Effector memory CD4-positive, alpha-beta T cell (primary cell): ENCODE measurements at regions not wholly inside any gene's neighbourhood (a gene's known extent, or its start where the extent isn't known, plus 50 kb on each side); places are given as distances from the start of the nearest gene placed in this dataset.

Experiments
- DNase-seq, 3 donors: peaks; one replicate each; pipeline ENCODE4 v3.0.0-alpha.2; 2020
- H3K27ac ChIP-seq: 2 replicates; pipeline ENCODE4 v1.7.0; 2013; ENCODE audit warnings: mild to moderate bottlenecking, low read length, moderate library complexity; ENCODE audit not compliant: insufficient read depth, poor library complexity, severe bottlenecking
- H3K27me3 ChIP-seq: replicated peaks from 2 replicates; pipeline ENCODE4 v1.7.0; 2013; ENCODE audit warnings: mild to moderate bottlenecking, low read length; ENCODE audit not compliant: insufficient read depth, control insufficient read depth, poor library complexity, severe bottlenecking
- H3K36me3 ChIP-seq: 2 replicates; pipeline ENCODE4 v1.7.0; 2013; ENCODE audit warnings: mild to moderate bottlenecking, low read length, moderate library complexity; ENCODE audit not compliant: control insufficient read depth, insufficient read depth
- H3K4me1 ChIP-seq: 2 replicates; pipeline ENCODE4 v1.7.0; 2013; ENCODE audit warnings: low read length, mild to moderate bottlenecking; ENCODE audit not compliant: control insufficient read depth, insufficient read depth, poor library complexity, severe bottlenecking
- H3K4me3 ChIP-seq: 2 replicates; pipeline ENCODE4 v1.7.0; 2013; ENCODE audit warnings: low read length, low read depth, mild to moderate bottlenecking; ENCODE audit not compliant: insufficient read depth, poor library complexity, severe bottlenecking
- H3K9me3 ChIP-seq: 2 replicates; pipeline ENCODE4 v1.7.0; 2013; ENCODE audit warnings: mild to moderate bottlenecking, low read length, moderate library complexity; ENCODE audit not compliant: control insufficient read depth

DNA sequence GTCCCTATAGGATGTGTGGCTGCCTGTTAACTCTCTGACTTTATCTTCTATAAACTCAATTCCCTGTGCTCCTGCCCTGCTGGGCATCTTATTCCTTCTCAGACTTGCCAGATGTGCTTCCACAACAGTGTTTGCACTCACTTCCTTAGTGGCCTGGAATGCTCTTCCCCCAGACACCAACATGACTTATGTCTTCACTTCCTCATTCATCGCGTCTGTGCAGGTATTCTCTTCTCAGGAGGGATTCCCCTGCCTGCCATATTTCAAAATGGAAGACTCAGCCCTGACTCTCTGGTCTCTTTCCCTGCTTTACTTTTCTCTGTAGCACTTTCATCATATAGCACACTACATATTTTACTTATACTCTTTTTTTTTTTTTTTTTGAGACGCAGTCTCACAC is 344.0 kb downstream of the CENPC start:
- no peak for DNase-seq
- Histone ChIP-seq H3K4me1 (no peaks in the 10 kb centered on the region), H3K27me3 (no peaks in the 10 kb centered on the region), H3K27ac (no peak overlapping the region), H3K4me3 (no peak overlapping the region), H3K9me3 (no peaks in the 10 kb centered on the region), H3K36me3 (no peaks in the 10 kb centered on the region)

- no peak for DNase-seq
- no peaks in the 10 kb centered on the region for H3K9me3 ChIP-seq
- no peaks in the 10 kb centered on the region for H3K36me3 ChIP-seq
- no peak overlapping the region for H3K27ac ChIP-seq
- H3K4me1 ChIP-seq, result no peaks in the 10 kb centered on the region
- H3K4me3 ChIP-seq, result no peak overlapping the region
- no peaks in the 10 kb centered on the region for H3K27me3 ChIP-seq
Measured at GRCh38 chr4:67198727-67199126, 346.6 kb downstream of the CENPC start.

GRCh38 chr4:67167849-67168248 is 377.5 kb downstream of the CENPC start:
- H3K4me1 ChIP-seq, result no peaks in the 10 kb centered on the region
- DNase-seq, result no peak
- no peaks in the 10 kb centered on the region for H3K36me3 ChIP-seq
- no peaks in the 10 kb centered on the region for H3K27me3 ChIP-seq
- no peak overlapping the region for H3K4me3 ChIP-seq
- no peaks in the 10 kb centered on the region for H3K9me3 ChIP-seq
- no peak overlapping the region for H3K27ac ChIP-seq

- H3K36me3 ChIP-seq, result no peaks in the 10 kb centered on the region
- no peak overlapping the region for H3K27ac ChIP-seq
- no peak for DNase-seq
- H3K4me3 ChIP-seq, result no peak overlapping the region
- H3K9me3 ChIP-seq, result no peaks in the 10 kb centered on the region
- H3K4me1 ChIP-seq, result no peaks in the 10 kb centered on the region
- no peaks in the 10 kb centered on the region for H3K27me3 ChIP-seq
Measured at GRCh38 chr4:67162690-67163089, 382.6 kb downstream of the CENPC start.

GRCh38 chr4:67161311-67161710 is 384.0 kb downstream of the CENPC start:
- Histone ChIP-seq H3K4me1 (no peaks in the 10 kb centered on the region), H3K36me3 (no peaks in the 10 kb centered on the region), H3K9me3 (no peaks in the 10 kb centered on the region), H3K27ac (no peak overlapping the region), H3K27me3 (no peaks in the 10 kb centered on the region), H3K4me3 (no peak overlapping the region)
- DNase-seq, result no peak

- Histone ChIP-seq H3K4me3 (no peak overlapping the region), H3K36me3 (no peaks in the 10 kb centered on the region), H3K4me1 (no peaks in the 10 kb centered on the region), H3K27ac (no peak overlapping the region), H3K9me3 (no peaks in the 10 kb centered on the region), H3K27me3 (no peaks in the 10 kb centered on the region)
- DNase-seq, result no peak
Measured at GRCh38 chr4:67160394-67160793, 384.9 kb downstream of the CENPC start.

- Histone ChIP-seq H3K4me1 (no peaks in the 10 kb centered on the region), H3K4me3 (no peak overlapping the region), H3K27me3 (no peaks in the 10 kb centered on the region), H3K36me3 (no peaks in the 10 kb centered on the region), H3K27ac (no peak overlapping the region), H3K9me3 (no peaks in the 10 kb centered on the region)
- DNase-seq, result no peak
Measured at GRCh38 chr4:67158666-67159065, 386.6 kb downstream of the CENPC start.

DNA sequence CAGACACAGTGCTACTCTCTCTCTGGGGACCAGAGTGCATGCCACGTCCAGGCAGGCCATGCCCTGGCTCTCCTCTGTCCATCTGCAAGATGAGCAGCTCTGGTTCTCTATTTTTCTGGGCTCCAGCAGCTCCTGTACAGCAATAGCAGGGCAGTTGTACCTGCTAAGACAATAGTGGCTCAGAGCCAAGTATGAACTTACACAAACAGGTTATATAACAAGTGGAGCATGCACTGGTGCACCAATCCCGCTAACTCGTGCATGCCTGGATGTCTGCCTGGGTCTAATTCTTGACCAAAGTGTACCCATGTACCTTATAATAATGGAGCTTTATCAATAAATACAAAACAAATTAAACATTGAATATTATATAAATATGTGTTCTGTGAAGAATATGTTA is 392.3 kb downstream of the CENPC start:
- no peak for DNase-seq
- H3K9me3 ChIP-seq, result no peaks in the 10 kb centered on the region
- no peak overlapping the region for H3K4me3 ChIP-seq
- H3K36me3 ChIP-seq, result no peaks in the 10 kb centered on the region
- no peaks in the 10 kb centered on the region for H3K4me1 ChIP-seq
- H3K27me3 ChIP-seq, result no peaks in the 10 kb centered on the region
- H3K27ac ChIP-seq, result no peak overlapping the region

DNA sequence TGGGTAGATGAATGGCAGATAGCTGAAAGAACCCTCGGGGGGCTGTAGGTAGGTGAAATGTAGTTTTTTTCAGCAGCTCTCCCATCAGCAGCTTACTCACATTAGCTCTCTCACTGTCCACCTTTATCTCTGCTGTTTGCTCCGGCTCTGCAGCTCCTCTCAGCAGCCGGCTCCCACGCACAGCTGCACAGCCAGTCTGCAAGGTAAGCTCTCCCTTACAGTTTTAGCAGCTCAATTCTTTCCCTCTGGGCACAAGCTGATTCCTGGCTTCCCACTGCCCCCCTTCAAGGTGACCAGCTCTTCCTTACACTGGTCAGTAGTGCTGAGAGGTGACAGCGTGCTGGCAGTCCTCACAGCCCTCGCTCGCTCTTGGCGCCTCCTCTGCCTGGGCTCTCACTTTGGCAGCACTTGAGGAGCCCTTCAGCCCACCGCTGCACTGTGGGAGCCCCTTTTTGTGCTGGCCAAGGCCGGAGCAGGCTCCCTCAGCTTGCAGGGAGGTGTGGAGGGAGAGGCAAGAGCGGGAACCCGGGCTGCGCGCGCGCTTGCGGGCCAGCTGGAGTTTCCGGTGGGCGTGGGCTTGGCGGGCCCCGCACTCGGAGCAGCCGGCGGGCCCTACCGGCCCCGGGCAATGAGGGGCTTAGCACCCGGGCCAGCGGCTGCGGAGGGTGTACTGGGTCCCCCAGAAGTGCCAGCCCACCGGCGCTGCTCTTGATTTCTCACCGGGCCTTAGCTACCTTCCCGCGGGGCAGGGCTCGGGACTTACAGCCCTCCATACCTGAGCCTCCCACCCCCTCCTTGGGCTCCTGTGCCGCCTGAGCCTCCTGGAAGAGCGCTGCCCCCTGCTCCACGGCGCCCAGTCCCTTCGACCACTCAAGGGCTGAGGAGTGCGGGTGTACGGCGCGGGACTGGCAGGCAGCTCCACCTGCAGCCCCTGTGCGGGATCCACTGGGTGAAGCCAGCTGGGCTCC is 393.6 kb downstream of the CENPC start:
- H3K4me1 ChIP-seq, result no peaks in the 10 kb centered on the region
- no peak overlapping the region for H3K27ac ChIP-seq
- no peak for DNase-seq
- no peaks in the 10 kb centered on the region for H3K9me3 ChIP-seq
- no peaks in the 10 kb centered on the region for H3K36me3 ChIP-seq
- no peak overlapping the region for H3K4me3 ChIP-seq
- no peaks in the 10 kb centered on the region for H3K27me3 ChIP-seq

DNA sequence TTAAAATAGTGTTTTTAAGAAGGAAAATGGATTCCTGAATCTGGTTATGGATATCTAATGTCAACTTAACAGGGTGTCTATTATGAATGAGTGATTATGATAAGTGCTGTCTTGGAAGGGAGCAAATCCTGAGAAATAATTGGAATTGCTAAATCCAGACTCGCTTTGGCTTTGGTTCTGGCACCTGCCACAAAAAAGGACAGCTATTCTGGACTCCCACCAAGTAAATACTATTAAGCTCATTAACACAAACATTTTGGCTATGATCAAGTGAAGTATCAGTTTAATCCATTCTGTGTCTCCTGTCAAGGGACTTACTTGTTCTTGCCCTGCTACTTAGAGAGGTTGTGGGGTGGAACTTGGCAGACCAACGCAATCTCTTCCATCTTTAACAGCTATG is 403.7 kb downstream of the CENPC start:
- Histone ChIP-seq H3K4me3 (no peak overlapping the region), H3K36me3 (no peaks in the 10 kb centered on the region), H3K9me3 (no peaks in the 10 kb centered on the region), H3K27me3 (no peaks in the 10 kb centered on the region), H3K27ac (no peak overlapping the region), H3K4me1 (no peaks in the 10 kb centered on the region)
- DNase-seq, result no peak
